GM21447 (cell line): ENCODE measurements at regions not wholly inside any gene's neighbourhood (a gene's known extent, or its start where the extent isn't known, plus 50 kb on each side); places are given as distances from the start of the nearest gene placed in this dataset.
"Not testable (repeated sequence)": the region's sequence is repeated elsewhere in the genome, so short reads cannot be mapped to it uniquely, and the experiment has no call there.

ENCODE experiments used
- ATAC-seq: cut with Tn5 transposase; IDR thresholded peaks from one replicate; pipeline ENCODE4 v1.9.1; 2021; ENCODE audit not compliant: unreplicated experiment

DNA sequence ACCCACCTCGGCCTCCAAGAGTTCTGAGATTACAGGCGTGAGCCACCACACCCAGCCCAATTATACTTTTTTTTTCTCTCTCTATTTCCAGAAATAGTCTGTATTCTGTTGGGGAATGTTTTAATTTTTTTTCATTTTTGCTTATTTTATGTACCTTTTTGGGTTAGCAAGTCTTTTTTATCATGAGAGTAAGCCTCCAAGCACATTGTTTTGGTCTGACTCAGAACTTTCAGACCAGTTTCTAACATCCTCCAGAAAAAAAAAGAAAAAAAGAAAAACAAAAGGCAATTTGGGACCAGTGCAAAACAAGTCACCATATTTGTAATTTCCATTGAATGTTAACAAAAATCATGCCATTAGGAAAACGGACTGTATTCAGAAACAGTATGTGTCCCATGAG lies 1465.5 kb downstream of the SLITRK5 start:
- ATAC-seq, result no peak

DNA sequence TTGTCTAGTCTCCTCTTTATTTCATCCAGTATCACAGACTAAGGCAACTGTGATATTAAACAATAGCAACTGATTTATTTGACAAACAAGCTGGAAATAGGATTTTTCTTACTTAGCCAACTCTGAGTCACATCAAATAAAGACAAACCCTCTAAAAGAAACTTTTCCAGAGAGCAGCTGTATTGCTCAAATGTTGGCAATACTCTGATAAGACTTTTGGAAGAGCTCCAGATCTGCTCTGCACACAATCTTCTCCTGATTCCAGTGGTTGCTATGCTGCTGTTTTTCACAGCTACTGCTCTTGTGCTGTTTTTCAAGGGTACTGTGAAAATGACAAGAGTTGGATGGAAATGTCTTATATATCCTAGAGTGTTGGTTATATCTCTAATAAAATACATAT lies 1479.2 kb downstream of the SLITRK5 start:
- no peak for ATAC-seq

DNA sequence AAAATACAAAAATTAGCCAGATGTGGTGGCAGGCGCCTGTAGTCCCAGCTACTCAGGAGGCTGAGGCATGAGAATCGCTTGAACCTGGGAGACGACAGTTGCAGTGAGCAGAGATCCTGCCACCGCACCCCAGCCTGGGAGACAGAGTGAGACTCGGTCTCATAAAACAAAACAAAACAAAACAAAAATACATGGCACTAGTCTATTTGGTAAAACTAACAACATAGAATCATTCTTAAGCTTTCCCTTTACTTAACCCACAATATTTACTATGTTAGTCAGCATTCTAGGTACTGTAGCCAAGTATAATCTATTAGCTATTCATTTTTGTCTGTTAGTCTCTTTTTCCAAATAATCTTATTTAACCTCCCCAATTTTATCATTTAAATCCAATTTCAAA lies 1482.8 kb downstream of the SLITRK5 start:
- no peak for ATAC-seq

DNA sequence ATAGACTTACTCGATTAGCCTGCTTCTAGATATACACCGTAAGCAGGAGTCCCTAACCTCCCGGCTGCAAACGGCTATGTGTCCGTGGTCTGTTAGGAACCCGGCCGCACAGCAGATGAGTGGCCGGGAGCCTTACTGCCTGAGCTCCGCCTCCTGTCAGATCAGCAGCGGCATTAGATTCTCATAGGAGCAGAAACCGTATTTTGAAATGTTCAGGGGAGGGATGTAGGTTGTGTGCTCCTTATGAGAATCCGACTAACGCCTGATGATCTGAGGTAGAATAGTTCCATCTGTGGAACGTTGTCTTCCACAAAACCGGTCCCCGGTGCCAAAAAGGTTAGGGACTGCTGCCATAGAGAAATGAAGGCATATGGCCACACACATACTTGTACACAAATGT lies 1491.9 kb downstream of the SLITRK5 start:
- ATAC-seq, result no peak

DNA sequence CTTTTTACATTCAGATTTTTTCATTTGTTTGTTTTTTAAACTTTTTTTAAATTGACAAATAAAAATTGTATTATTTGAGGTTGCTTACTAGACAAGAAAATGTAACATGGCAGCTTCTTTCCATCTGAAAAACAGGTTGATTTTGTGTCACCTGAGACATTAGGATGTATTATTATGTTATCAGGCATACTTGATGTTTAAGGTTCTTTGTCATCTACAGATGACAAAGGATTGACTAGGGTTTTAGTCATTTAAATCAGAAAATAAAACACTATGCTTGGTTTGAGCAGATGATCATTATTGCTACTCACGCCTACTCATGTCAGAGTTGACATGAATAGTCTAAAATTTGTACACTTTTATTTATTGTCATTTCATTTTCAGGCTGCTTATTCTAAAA lies 1494.5 kb downstream of the SLITRK5 start:
- ATAC-seq, result no peak

DNA sequence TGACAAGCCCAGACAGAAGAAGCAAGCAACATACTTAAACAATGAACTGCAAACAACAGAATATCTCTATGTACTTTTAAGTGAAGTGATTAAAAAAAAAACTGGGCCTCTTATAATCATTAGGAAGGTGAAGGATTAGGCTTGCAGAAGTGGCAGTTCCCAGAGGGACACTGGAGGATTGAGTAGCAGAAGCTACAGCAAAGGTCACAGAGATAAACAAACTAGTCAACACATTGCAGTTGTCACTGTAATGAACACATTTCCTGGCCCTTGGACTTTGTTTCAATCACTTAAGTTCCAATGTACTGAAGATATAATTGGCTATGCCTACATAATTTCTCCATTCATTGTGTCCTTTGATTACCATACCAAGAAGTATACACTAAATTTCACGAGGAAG lies 1498.8 kb downstream of the SLITRK5 start:
- ATAC-seq, result no peak

DNA sequence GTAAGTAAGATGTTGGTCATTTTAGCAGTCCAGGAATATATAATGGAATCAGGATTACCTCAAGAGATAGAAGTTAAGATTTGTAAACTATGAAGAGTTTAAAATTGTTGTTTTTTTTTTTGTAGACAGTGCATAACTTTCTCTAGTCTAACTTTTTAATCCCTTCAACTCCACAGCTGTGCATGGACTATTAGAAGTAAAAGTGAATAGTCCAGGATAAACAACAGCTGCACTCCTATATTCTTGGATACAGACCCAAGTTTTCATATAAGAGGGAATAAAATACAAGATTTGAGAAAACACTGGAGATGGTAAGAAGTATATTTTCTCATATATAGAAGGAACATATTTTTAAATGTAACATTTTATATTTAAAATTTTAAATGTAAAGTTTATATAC lies 1509.9 kb downstream of the SLITRK5 start:
- no peak for ATAC-seq

DNA sequence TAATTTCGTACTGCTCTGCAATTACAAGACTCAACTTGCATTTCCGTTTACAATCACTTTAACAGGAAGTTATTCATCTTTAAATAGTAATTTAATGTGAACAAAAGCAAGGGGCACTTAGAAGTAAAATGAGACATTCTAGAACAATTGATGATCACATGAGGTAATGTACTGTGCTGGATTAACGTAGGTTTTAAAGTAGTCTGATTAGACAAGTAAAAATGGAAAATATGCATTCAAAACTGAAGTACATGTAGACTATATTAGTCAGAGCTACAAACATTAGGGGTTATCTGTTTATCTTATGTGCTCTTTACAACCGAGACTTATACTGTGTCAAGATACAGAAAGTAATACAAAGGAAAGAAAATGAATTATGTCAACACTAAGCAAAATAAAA lies 1528.0 kb downstream of the SLITRK5 start:
- no peak for ATAC-seq

DNA sequence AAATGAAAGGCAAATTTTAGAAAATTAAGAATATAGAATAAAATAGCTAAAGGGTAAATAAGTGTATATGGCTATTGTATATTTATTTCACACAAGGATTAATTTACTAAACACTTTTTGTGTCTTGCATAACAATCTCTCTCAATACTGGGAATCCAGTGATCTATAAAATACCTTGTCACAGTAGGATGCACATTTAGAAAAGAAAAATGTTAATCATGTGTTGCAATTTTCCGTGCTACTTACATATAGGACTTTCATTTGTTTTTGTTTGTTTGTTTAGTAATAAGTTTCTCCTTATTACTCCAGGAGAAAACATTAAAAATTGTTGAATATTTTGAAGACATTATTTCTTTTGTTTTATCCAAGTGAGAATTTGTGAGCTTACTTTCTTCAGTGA lies 1533.3 kb downstream of the SLITRK5 start:
- no peak for ATAC-seq

DNA sequence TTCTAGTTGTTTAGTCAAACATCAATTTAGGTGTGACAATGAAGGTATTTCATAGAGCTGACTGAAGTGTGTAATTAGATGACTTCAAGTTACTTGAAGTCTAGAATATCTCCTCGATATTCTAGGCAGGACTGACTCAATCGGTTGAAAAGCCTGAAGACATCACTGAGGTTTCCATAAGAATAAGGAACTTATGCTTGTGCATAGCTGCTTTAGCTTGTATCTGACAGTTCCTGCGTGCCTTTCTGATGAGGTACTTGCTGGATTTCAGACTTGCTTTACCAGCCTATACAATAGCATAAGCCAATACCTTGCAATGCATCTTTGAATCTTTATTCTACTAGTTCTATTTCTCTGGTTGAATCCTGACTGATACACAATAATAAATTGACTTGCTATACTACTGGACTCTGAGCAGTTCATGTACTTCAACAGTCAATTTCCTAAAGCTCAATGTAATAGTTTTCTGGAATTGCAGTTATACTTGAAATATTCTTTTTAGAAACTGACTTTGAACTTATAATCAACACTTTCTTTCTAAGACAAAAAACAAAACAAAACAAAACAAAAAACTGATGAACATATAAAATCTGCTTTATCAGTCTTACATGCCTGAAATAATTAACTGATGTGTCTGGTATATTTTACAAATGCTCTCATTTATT lies 1534.8 kb downstream of the SLITRK5 start:
- ATAC-seq, result no peak

DNA sequence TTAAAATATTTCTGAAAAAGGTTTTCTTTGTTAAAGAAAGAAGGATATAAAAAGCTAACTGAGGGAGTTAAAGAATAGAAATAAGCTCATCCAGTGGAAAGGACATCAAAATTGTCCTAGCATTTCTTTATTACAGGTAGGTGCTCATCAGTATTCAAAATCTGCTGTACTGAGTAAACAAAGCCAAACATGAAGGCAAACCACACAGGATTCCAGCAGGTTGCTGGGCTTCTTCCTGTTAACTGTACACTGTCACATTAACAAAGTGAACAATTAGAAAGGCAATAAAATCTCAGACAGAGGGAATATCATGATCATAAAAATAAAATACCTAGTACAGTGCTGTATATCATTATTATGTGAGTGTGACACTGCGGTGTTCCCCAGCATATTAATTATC lies 1541.0 kb downstream of the SLITRK5 start:
- ATAC-seq, result no peak

DNA sequence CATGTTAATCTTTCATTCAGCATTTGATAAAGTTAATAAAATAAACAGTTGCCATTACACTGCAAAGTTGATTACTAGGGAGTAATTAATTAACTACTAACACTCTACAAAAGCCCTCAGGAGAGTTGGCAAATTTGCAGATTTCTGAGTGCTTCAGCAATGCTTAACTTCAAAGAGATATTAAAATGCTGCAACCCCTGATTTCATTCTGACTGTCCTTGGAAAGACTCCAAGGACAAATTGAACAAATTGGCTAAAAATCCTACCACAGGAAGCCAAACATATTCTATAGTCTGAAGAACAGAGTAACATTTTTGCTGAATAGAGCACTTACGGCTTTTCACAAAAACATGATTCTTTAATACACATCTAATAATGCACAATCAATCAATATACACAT lies 1543.0 kb downstream of the SLITRK5 start:
- ATAC-seq, result no peak

DNA sequence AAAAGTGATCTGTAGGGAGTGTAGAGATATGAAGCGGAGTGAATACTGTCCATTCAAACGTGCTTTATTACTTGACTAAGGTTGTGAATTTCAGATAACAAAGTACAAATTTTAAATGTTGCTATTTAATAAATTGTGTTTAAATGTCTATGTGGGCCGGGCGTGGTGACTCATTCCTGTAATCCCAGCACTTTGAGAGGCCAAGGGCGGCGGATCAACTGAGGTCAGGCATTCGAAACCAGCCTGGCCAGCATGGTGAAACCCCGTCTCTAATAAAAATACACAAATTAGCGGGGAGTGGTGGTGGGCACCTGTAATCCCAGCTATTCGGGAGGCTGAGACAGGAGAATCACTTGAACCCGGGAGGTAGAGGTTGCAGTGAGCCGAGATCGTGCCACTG lies 1544.1 kb downstream of the SLITRK5 start:
- not testable (repeated sequence) for ATAC-seq

DNA sequence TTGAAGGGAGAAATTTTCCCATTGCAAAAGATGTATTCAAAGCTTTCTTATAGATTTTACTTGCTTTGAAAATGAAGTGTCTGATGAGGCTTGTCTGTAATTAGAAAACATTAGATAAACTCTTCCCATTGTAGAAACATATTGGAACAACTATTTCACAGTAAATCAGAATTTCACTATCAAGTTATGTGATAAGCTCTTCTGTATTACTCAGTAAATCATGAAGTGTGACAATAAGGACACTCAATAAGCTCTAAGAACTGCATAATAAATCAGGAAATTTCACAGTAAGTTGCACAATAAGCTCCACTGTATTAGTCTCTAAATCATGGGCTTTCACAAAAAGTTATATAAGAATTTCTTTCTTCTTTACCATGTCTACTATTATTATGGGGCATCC lies 1546.6 kb downstream of the SLITRK5 start:
- ATAC-seq, result no peak

DNA sequence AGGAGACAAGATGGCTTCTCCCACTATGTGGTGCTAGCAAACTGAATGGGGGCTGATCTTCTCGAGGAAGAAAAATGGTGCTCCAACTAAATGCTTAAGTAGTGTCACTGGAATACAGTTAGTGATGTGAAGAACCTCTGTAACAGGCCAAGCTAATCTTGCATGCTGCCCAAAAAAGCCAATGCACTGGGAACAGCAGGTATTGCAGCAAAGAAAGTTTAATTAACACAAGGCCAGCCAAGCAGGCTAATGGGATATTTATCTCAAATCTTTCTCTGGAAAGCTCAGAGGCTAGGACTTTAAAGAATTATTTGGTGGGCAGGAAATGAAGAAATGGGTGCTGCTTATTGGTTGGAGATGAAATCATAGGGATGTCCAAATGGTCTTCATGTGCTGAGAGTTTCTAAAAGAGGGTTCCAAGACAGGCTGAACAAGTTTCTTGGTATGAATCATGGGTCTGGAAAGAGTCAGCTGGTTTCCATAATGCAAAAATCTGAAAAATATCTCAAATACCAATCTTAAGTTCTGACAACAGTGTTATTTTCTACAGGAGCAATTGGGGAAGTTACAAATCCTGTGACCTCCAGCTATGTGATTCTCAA lies 1550.5 kb downstream of the SLITRK5 start:
- ATAC-seq, result no peak

DNA sequence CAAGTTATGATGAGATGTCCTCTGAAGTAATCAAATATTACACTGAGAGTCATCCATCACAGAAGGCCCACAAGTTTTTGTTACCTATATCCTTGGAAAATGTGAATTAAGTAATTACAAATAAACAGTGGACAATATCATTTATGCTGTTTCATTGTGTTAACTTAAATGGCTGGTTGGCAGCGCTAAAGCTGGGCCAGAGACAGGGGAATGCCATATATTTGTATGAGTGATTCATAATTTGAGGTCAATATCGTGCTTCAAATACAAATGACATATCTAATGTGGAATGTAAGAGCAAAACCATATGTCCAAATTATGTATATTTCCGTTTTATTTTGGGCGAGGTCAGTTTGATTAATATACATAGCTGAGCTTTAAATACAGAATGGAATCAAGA lies 1556.2 kb downstream of the SLITRK5 start:
- no peak for ATAC-seq

DNA sequence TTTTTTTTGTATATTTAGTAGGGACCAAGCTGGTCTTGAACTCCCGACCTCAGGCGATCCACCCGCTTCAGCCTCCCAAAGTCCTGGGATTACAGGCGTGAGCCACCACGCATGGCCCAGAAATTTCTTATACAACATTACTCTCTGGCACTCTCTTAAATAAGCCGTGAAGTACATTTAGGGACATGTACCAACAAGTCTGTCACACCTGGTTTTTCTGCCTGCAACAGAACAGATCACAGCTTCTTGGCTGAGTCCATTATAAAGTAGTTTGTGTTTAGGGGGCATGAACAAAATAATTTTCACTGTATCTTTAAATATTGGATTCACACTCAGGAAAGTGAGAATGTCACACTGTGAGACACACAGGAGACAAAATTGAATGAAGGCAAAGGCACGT lies 1567.3 kb downstream of the SLITRK5 start:
- ATAC-seq, result no peak

DNA sequence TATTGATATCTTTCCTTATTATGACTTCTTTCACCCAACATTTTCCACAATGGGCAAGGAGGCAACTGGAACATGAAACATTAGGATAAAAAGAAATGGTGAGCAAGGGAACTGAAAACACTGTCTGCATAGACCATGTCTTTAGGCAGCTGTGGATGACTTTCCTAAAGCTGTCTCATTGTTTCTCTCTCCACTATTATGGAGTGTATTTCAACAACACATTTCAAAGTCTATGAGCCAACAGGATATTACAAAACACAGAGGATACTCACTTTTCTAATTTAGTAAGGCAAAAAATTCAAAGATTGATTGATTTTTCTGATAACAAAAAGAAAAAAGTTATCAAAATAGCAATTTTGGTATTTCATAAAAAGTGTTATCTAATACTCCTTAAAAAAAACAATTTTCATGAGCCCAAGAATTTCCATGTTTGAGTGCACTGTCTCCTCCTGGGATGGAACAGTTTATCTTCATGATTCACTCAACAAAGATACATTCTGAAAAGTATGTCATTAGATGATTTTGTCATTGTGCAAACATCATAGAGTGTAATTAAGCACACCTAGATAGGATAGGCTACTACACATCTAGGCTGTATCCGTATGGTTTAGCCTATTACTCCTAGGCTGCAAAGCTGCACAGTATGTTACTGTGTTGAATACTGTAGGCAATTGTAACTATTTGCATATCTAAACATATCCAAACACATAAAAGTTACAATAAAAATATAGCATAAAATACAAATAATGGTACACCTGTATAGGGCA lies 1568.4 kb downstream of the SLITRK5 start:
- no peak for ATAC-seq

DNA sequence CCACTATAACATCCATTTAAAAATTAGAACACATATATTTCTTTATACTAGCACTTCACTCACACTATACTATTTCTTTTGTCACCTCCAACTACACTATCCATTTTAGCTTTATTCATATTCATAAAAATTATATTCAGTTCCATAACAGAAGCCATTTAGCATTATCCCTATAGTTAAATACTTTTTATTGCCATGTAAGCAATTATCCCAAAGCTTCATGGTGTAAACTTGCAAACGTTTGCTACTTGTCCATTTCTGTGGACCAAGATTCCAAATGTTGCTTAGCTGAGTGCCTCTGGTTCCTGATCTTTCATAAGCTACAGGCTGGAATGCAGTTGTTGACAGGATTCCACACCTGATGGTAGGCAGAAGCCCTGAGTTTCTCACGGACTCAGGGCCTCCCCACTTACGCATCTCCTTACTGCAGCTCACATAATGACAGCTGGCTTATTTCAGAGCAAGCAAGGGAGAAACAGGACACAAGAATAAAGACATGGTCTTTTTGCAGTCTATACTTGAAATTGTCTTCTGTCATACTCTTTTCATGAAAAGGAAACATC lies 1584.8 kb downstream of the SLITRK5 start:
- ATAC-seq, result no peak

DNA sequence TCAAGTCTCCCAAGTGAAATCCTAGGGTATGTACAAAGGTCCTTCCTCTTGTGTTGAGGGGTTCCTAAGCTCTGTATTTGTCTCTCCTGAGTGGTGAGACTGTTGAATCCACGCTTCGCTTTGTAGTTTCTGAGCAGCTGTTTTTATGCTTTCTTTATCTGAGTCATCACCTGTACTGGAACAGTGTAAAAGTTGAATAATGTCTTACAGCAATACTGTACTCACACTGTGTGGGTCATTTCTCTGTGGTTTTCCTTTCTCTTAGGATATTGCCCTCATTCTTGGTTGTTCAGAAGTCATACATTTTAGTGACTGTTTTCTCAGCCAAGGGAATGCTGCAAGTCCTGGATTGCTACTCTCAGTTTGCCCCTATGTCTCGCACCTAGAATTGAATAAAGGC lies 1596.6 kb downstream of the SLITRK5 start:
- no peak for ATAC-seq

DNA sequence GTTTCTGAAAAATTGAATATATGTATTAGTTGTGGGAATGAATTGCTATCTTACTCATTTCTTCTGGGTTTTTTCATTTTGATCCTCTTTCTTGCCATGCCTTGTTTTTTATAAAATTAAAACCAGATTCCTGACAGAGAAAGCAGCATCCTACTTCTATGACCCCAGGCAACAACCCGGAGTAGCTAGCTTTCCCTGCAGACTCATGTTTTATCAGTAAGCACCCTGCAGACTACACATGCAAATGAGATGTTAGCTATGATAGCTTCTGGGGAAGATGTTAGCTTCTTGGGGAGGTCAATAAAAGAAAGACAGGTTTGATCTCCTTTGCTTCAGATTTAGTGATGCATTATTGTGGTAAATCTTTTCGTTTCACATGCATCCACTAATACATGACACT lies 1598.6 kb downstream of the SLITRK5 start:
- no peak for ATAC-seq

DNA sequence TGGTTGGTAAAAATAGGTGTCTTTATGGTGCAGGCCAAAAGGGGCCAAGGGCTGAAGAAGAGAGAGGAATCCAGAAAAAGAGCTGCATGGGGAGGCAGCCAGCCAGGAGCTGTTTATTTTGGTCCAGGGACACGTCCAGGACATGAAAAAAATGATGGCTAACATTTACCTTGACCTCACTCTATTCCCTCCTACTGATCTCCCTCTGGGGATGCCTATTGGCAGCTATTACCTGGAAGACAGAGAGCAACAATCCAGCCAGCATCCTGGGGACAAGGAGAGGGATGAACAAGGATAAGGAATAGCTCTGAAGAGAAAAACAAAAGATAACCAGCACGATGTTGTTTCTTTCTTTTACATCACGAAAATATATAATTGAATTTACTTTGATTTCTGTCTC lies 1599.6 kb downstream of the SLITRK5 start:
- no peak for ATAC-seq
